GM23248 (cell line): ENCODE measurements at regions not wholly inside any gene's neighbourhood (a gene's known extent, or its start where the extent isn't known, plus 50 kb on each side); places are given as distances from the start of the nearest gene placed in this dataset.
A peak's percentile ranks its signal among the peaks of the same experiment; 100 is the strongest.

Experiments used
- DNase-seq: peaks from one replicate; pipeline ENCODE4 v3.0.0-alpha.2; 2015
- H2AFZ ChIP-seq: fragments of 200-600 bp; sonication (generic); 2 replicates; pipeline ENCODE4 v1.6.1; 2016; ENCODE audit warnings: antibody characterized with exemption
- H3F3A ChIP-seq: fragments of 200-600 bp; sonication (generic); 2 replicates; pipeline ENCODE4 v1.6.1; 2016; ENCODE audit warnings: mild to moderate bottlenecking, antibody characterized with exemption, mixed run types; ENCODE audit not compliant: insufficient read depth
- H3K27ac ChIP-seq: fragments of 200-600 bp; sonication (generic); 2 replicates; pipeline ENCODE4 v1.5.1; 2016; ENCODE audit warnings: mild to moderate bottlenecking
- H3K27me3 ChIP-seq: fragments of 200-600 bp; sonication (generic); replicated peaks from 2 replicates; pipeline ENCODE4 v1.6.1; 2016; ENCODE audit warnings: mild to moderate bottlenecking; ENCODE audit not compliant: insufficient read depth
- H3K36me3 ChIP-seq: fragments of 200-600 bp; sonication (generic); 2 replicates; pipeline ENCODE4 v1.6.1; 2016; ENCODE audit warnings: low read depth, mild to moderate bottlenecking
- H3K4me1 ChIP-seq: fragments of 200-600 bp; sonication (generic); 2 replicates; pipeline ENCODE4 v1.6.1; 2016; ENCODE audit warnings: mild to moderate bottlenecking; ENCODE audit not compliant: insufficient read depth
- H3K4me2 ChIP-seq: fragments of 200-600 bp; sonication (generic); one replicate; pipeline ENCODE4 v1.6.1; 2016; ENCODE audit warnings: mild to moderate bottlenecking; ENCODE audit not compliant: unreplicated experiment
- H3K4me3 ChIP-seq: fragments of 200-600 bp; sonication (generic); 2 replicates; pipeline ENCODE4 v1.5.1; 2016; ENCODE audit warnings: mild to moderate bottlenecking
- H3K79me2 ChIP-seq: fragments of 200-600 bp; sonication (generic); 2 replicates; pipeline ENCODE4 v1.6.1; 2016; ENCODE audit warnings: mild to moderate bottlenecking; ENCODE audit not compliant: insufficient read depth
- H3K9ac ChIP-seq: fragments of 200-600 bp; sonication (generic); 2 replicates; pipeline ENCODE4 v1.6.1; 2016; ENCODE audit warnings: mild to moderate bottlenecking
- H3K9me2 ChIP-seq: fragments of 200-600 bp; sonication (generic); 2 replicates; pipeline ENCODE4 v1.6.1; 2016; ENCODE audit warnings: mixed run types, mild to moderate bottlenecking, moderate library complexity; ENCODE audit not compliant: insufficient read depth
- H3K9me3 ChIP-seq: fragments of 200-600 bp; sonication (generic); one replicate; pipeline ENCODE4 v1.6.1; 2017; ENCODE audit warnings: low read depth
- H4K20me1 ChIP-seq: fragments of 200-600 bp; sonication (generic); 2 replicates; pipeline ENCODE4 v1.6.0; 2016; ENCODE audit not compliant: insufficient read depth
- EZH2 ChIP-seq: fragments of 200-600 bp; sonication (generic); IDR thresholded peaks from 2 replicates; pipeline ENCODE4 v1.6.1; 2018; ENCODE audit warnings: antibody characterized with exemption, mild to moderate bottlenecking; ENCODE audit not compliant: insufficient read depth, poor library complexity, severe bottlenecking
- EZH2phosphoT487 ChIP-seq: fragments of 200-600 bp; sonication (generic); IDR thresholded peaks from 2 replicates; pipeline ENCODE4 v1.6.1; 2018; ENCODE audit warnings: antibody characterized with exemption, moderate library complexity, mild to moderate bottlenecking, low read depth; ENCODE audit not compliant: insufficient read depth
- WGBS, 2 experiments: methylation state at CpG; one replicate each; pipeline ENCODE4 v1.1.6; 2015 to 2017; ENCODE audit warnings: low lambda C conversion rate in 2 of 2, low coverage in 1 of 2; ENCODE audit errors: missing lambda C conversion rate in 2 of 2; 5-methylcytosine and 5-hydroxymethylcytosine counted together
- in situ Hi-C: fragments of 300-500 bp; cut with MboI; formaldehyde crosslinking; loops from 2 replicates; pipeline ENCODE4 v1.15.0; 2020

GRCh38 chr2:236795169-236795860 lies 225.7 kb downstream of the ACKR3 start:
- no peaks in the 10 kb centered on the region for H3K9me3 ChIP-seq
- H3K4me1 ChIP-seq = no peaks in the 10 kb centered on the region
- H2AFZ ChIP-seq = no peak overlapping the region
- no peaks in the 10 kb centered on the region for H4K20me1 ChIP-seq
- WGBS, 2 experiments = 58 to 59% methylated on average over 11 of the region's 11 CpGs
- H3K9ac ChIP-seq = no peak overlapping the region
- no peak for TF ChIP-seq EZH2phosphoT487
- H3K27me3 ChIP-seq = peaks cover 44% of the 10 kb centered on the region
- H3K4me2 ChIP-seq = no peak overlapping the region
- H3K27ac ChIP-seq = no peak overlapping the region
- in situ Hi-C loops = no loop called here
- H3K79me2 ChIP-seq = no peaks in the 10 kb centered on the region
- H3K36me3 ChIP-seq = no peaks in the 10 kb centered on the region
- no peak overlapping the region for H3K4me3 ChIP-seq
- DNase-seq = peak; percentile 17
- no peaks in the 10 kb centered on the region for H3F3A ChIP-seq
- no peaks in the 10 kb centered on the region for H3K9me2 ChIP-seq

- Histone ChIP-seq H3K4me2 (no peak overlapping the region), H4K20me1 (no peaks in the 10 kb centered on the region), H3F3A (no peaks in the 10 kb centered on the region), H3K9me2 (no peaks in the 10 kb centered on the region), H3K79me2 (no peaks in the 10 kb centered on the region), H3K27ac (no peak overlapping the region), H3K4me3 (no peak overlapping the region), H3K9me3 (no peaks in the 10 kb centered on the region), H3K27me3 (peaks cover 44% of the 10 kb centered on the region), H3K4me1 (no peaks in the 10 kb centered on the region), H2AFZ (no peak overlapping the region), H3K9ac (no peak overlapping the region), H3K36me3 (no peaks in the 10 kb centered on the region)
- WGBS, 2 experiments = 87 to 91% methylated on average over 8 of the region's 8 CpGs
- TF ChIP-seq EZH2 (no peak), EZH2phosphoT487 (no peak)
- no peak for DNase-seq
- in situ Hi-C loops = no loop called here
These were observed 226.2 kb downstream of the ACKR3 start for GRCh38 chr2:236795861-236796219.

GRCh38 chr2:236796236-236796635 lies 226.6 kb downstream of the ACKR3 start:
- no peak for DNase-seq
- no peak overlapping the region for H3K9ac ChIP-seq
- no peak overlapping the region for H3K4me2 ChIP-seq
- WGBS, 2 experiments = 87 to 88% methylated on average over 2 of the region's 2 CpGs
- TF ChIP-seq EZH2 (no peak), EZH2phosphoT487 (no peak)
- no peak overlapping the region for H3K27ac ChIP-seq
- no peaks in the 10 kb centered on the region for H3K9me3 ChIP-seq
- H3F3A ChIP-seq = no peaks in the 10 kb centered on the region
- no peaks in the 10 kb centered on the region for H3K79me2 ChIP-seq
- no peaks in the 10 kb centered on the region for H3K36me3 ChIP-seq
- no peaks in the 10 kb centered on the region for H3K9me2 ChIP-seq
- H2AFZ ChIP-seq = no peak overlapping the region
- peaks cover 43% of the 10 kb centered on the region for H3K27me3 ChIP-seq
- H4K20me1 ChIP-seq = no peaks in the 10 kb centered on the region
- H3K4me1 ChIP-seq = no peaks in the 10 kb centered on the region
- in situ Hi-C loops = no loop called here
- H3K4me3 ChIP-seq = no peak overlapping the region

DNA sequence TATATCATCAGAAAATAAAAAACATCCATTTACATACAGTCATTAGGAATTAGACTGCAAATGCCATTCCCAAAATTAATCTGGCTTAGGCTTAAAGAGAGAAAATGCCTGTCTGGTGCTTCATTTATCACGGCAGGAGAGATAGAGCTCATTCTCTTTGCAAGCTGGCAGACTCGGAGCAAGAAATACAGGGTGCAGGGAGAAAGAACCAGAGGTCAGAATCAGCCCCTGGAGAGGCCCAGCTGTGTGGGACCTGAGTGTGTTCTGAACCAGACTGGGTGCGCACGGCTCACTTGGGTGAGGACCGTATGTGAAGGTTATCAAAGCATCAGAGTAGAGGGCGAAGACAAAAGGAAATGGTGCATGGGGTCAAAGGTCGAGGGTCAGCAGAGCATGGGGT lies 227.8 kb downstream of the ACKR3 start:
- in situ Hi-C loops = no loop called here

DNA sequence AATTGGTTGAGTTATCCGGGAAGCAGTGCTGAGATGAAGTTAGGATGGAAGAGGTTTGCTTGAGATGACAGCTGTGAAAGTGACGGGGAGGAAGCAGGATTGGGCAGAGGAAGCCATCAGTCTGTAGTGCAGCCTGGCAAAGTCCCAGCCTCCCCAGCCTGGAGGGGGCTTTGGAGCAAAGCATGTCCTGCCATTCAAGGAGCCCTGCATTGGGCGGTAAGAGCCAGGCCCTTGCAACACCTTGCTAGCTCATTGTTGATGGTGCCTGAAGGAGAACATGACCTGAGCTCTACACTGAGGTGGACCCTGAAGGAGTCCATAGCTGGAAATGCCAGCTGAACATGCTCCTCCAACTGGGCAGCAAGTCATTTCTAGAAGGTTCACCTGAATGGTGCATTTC lies 228.9 kb downstream of the ACKR3 start:
- H3K9me3 ChIP-seq = no peaks in the 10 kb centered on the region
- H3F3A ChIP-seq = no peaks in the 10 kb centered on the region
- no peak overlapping the region for H3K9ac ChIP-seq
- in situ Hi-C loops = no loop called here
- H3K4me3 ChIP-seq = no peak overlapping the region
- no peak for TF ChIP-seq EZH2phosphoT487
- TF ChIP-seq EZH2 = no peak
- H3K4me2 ChIP-seq = no peak overlapping the region
- no peaks in the 10 kb centered on the region for H3K4me1 ChIP-seq
- no peak overlapping the region for H3K27ac ChIP-seq
- no peak for DNase-seq
- 87 to 92% methylated on average over 3 of the region's 3 CpGs for WGBS, 2 experiments
- no peaks in the 10 kb centered on the region for H3K9me2 ChIP-seq
- H3K27me3 ChIP-seq = peaks cover 33% of the 10 kb centered on the region
- no peak overlapping the region for H2AFZ ChIP-seq
- H4K20me1 ChIP-seq = no peaks in the 10 kb centered on the region
- H3K79me2 ChIP-seq = no peaks in the 10 kb centered on the region
- H3K36me3 ChIP-seq = no peaks in the 10 kb centered on the region

More for the DNA sequence above, 227.8 kb downstream of the ACKR3 start:
- Histone ChIP-seq H3K9me2 (no peaks in the 10 kb centered on the region), H4K20me1 (no peaks in the 10 kb centered on the region), H3K4me3 (no peak overlapping the region), H3F3A (no peaks in the 10 kb centered on the region), H3K27ac (no peak overlapping the region), H3K4me2 (no peak overlapping the region), H2AFZ (no peak overlapping the region), H3K9ac (no peak overlapping the region), H3K27me3 (peaks cover 36% of the 10 kb centered on the region), H3K36me3 (no peaks in the 10 kb centered on the region), H3K4me1 (no peaks in the 10 kb centered on the region), H3K79me2 (no peaks in the 10 kb centered on the region), H3K9me3 (no peaks in the 10 kb centered on the region)
- TF ChIP-seq EZH2phosphoT487 (no peak), EZH2 (no peak)
- 63 to 65% methylated on average over 7 of the region's 7 CpGs for WGBS, 2 experiments
- no peak for DNase-seq
